WTC11 (cell line): ENCODE measurements at regions not wholly inside any gene's neighbourhood (a gene's known extent, or its start where the extent isn't known, plus 50 kb on each side); places are given as distances from the start of the nearest gene placed in this dataset.

Experiments used
- ETV6 ChIP-seq: sonication (generic); formaldehyde crosslinking; IDR thresholded peaks from 2 replicates; pipeline ENCODE4 v1.8.1; 2022; ENCODE audit warnings: mild to moderate bottlenecking, missing genetic modification reagents
- FOXJ3 ChIP-seq: sonication (generic); formaldehyde crosslinking; IDR thresholded peaks from 2 replicates; pipeline ENCODE4 v1.9.0; 2021; ENCODE audit warnings: missing genetic modification reagents, mild to moderate bottlenecking, borderline replicate concordance
- ZBTB21 ChIP-seq: sonication (generic); formaldehyde crosslinking; IDR thresholded peaks from 2 replicates; pipeline ENCODE4 v1.8.1; 2023; ENCODE audit warnings: mild to moderate bottlenecking, missing genetic modification reagents, borderline replicate concordance
- ZNF317 ChIP-seq: sonication (generic); formaldehyde crosslinking; IDR thresholded peaks from 2 replicates; pipeline ENCODE4 v1.8.1; 2023; ENCODE audit warnings: low read depth, mild to moderate bottlenecking, moderate library complexity, missing genetic modification reagents, borderline replicate concordance
- TF ChIP-seq, protein P1 (sequence below): fragments of 200-600 bp; IDR thresholded peaks from 2 replicates; pipeline ENCODE4 v1.8.0; 2022; ENCODE audit warnings: antibody characterized with exemption
- TF ChIP-seq, protein P2 (sequence below): sonication (generic); formaldehyde crosslinking; IDR thresholded peaks from 2 replicates; pipeline ENCODE4 v1.8.1; 2023; ENCODE audit warnings: mild to moderate bottlenecking, missing genetic modification reagents
- TF ChIP-seq, protein P3 (sequence below): sonication (generic); formaldehyde crosslinking; IDR thresholded peaks from 2 replicates; pipeline ENCODE4 v1.8.0; 2022; ENCODE audit warnings: mild to moderate bottlenecking, missing genetic modification reagents
- TF ChIP-seq, protein P4 (sequence below): sonication (generic); formaldehyde crosslinking; IDR thresholded peaks from 2 replicates; pipeline ENCODE4 v1.8.0; 2022; ENCODE audit warnings: missing genetic modification reagents

DNA sequence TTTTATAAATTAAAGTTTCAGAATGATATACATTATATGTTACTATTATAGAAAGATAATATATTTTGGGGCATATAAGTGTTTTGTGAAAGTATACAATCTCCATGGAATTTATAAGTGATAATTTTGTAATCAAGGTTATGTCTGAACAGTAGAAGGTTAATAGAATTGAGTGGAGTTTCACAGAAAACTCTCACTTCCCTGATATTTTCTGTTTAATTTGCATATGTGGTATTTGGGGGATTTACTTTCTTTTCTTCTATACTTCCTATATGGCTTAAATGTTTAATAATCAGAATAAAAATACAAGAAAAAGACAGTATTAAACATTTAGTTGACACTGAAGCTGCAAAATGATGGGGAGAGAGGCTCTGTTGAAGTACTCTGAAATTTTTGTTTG lies 848.5 kb downstream of the DACH1 start:
- TF ChIP-seq FOXJ3 (CRISPR knock-in tag) (no peak), ZNF317 (CRISPR knock-in tag) (no peak), ZBTB21 (no peak), ETV6 (no peak)
- TF ChIP-seq, protein P1, sequence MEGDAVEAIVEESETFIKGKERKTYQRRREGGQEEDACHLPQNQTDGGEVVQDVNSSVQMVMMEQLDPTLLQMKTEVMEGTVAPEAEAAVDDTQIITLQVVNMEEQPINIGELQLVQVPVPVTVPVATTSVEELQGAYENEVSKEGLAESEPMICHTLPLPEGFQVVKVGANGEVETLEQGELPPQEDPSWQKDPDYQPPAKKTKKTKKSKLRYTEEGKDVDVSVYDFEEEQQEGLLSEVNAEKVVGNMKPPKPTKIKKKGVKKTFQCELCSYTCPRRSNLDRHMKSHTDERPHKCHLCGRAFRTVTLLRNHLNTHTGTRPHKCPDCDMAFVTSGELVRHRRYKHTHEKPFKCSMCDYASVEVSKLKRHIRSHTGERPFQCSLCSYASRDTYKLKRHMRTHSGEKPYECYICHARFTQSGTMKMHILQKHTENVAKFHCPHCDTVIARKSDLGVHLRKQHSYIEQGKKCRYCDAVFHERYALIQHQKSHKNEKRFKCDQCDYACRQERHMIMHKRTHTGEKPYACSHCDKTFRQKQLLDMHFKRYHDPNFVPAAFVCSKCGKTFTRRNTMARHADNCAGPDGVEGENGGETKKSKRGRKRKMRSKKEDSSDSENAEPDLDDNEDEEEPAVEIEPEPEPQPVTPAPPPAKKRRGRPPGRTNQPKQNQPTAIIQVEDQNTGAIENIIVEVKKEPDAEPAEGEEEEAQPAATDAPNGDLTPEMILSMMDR = no peak
- TF ChIP-seq, protein P2, sequence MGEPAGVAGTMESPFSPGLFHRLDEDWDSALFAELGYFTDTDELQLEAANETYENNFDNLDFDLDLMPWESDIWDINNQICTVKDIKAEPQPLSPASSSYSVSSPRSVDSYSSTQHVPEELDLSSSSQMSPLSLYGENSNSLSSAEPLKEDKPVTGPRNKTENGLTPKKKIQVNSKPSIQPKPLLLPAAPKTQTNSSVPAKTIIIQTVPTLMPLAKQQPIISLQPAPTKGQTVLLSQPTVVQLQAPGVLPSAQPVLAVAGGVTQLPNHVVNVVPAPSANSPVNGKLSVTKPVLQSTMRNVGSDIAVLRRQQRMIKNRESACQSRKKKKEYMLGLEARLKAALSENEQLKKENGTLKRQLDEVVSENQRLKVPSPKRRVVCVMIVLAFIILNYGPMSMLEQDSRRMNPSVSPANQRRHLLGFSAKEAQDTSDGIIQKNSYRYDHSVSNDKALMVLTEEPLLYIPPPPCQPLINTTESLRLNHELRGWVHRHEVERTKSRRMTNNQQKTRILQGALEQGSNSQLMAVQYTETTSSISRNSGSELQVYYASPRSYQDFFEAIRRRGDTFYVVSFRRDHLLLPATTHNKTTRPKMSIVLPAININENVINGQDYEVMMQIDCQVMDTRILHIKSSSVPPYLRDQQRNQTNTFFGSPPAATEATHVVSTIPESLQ (CRISPR knock-in tag) = no peak
- TF ChIP-seq, protein P3, sequence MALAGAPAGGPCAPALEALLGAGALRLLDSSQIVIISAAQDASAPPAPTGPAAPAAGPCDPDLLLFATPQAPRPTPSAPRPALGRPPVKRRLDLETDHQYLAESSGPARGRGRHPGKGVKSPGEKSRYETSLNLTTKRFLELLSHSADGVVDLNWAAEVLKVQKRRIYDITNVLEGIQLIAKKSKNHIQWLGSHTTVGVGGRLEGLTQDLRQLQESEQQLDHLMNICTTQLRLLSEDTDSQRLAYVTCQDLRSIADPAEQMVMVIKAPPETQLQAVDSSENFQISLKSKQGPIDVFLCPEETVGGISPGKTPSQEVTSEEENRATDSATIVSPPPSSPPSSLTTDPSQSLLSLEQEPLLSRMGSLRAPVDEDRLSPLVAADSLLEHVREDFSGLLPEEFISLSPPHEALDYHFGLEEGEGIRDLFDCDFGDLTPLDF (CRISPR knock-in tag) = no peak
- TF ChIP-seq, protein P4, sequence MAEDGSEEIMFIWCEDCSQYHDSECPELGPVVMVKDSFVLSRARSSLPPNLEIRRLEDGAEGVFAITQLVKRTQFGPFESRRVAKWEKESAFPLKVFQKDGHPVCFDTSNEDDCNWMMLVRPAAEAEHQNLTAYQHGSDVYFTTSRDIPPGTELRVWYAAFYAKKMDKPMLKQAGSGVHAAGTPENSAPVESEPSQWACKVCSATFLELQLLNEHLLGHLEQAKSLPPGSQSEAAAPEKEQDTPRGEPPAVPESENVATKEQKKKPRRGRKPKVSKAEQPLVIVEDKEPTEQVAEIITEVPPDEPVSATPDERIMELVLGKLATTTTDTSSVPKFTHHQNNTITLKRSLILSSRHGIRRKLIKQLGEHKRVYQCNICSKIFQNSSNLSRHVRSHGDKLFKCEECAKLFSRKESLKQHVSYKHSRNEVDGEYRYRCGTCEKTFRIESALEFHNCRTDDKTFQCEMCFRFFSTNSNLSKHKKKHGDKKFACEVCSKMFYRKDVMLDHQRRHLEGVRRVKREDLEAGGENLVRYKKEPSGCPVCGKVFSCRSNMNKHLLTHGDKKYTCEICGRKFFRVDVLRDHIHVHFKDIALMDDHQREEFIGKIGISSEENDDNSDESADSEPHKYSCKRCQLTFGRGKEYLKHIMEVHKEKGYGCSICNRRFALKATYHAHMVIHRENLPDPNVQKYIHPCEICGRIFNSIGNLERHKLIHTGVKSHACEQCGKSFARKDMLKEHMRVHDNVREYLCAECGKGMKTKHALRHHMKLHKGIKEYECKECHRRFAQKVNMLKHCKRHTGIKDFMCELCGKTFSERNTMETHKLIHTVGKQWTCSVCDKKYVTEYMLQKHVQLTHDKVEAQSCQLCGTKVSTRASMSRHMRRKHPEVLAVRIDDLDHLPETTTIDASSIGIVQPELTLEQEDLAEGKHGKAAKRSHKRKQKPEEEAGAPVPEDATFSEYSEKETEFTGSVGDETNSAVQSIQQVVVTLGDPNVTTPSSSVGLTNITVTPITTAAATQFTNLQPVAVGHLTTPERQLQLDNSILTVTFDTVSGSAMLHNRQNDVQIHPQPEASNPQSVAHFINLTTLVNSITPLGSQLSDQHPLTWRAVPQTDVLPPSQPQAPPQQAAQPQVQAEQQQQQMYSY = no peak
